ENCODE measurements at regions not wholly inside any gene's neighbourhood (a gene's known extent, or its start where the extent isn't known, plus 50 kb on each side); places are given as distances from the start of the nearest gene placed in this dataset.

DNA sequence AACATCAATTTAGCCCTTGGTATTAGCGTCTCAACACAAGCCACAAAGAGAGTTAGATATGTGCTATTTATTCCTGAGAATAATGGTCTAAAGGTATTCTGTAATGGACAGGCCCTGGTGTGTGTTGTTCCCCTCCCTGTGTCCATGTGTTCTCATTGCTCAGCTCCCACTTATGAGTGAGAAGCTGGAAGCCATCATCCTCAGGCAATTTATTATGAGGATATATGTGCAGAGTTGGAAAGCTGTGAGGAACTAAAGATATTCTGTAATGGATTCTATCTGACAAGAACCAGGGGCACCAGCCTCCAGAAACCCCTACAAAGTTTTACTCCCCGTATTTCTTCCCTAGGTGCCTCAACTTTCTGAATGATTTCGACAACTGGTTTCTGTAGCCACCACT lies 210.8 kb downstream of the GRIN2B start:
- DNase-seq (ENCODE audit: low read depth, low spot score): no peak
- intact Hi-C loops (cut with micrococcal nuclease): no loop called here

More for the DNA sequence above, 210.8 kb downstream of the GRIN2B start:
- RAD21 ChIA-PET (ENCODE audit: low non-redundant PET in 1 of 2, low total read pairs in 2 of 2, uncharacterized antibody in 2 of 2, unreplicated experiment in 2 of 2): no interaction called here
- no peak overlapping the region for H3K9ac ChIP-seq (ENCODE audit: low read length)
- H3K27ac ChIP-seq (ENCODE audit: low read depth, low read length): no peak overlapping the region
- BruUV-seq (replicated peaks): no TSS peak
- ATAC-seq: no peak
- no peaks in the 10 kb centered on the region for H3K9me2 ChIP-seq (ENCODE audit: insufficient read depth)
- H3K4me3 ChIP-seq (replicated peaks in 1 of 2; ENCODE audit: low read depth in 1 of 2, low read length in 2 of 2): no peak overlapping the region
- POLR2A ChIA-PET: no interaction called here
- TF ChIP-seq REST (IDR thresholded peaks at IDR 0.05; ENCODE audit: low read depth) (no peak), CEBPB (IDR thresholded peaks at IDR 0.05; ENCODE audit: low read depth) (no peak), RAD21 (IDR thresholded peaks at IDR 0.05; ENCODE audit: low read depth) (no peak), ZFX (IDR thresholded peaks at IDR 0.05) (no peak), POLR2AphosphoS5 (IDR thresholded peaks at IDR 0.05; ENCODE audit: low read depth, low read length) (no peak), FOSL1 (IDR thresholded peaks at IDR 0.05; ENCODE audit: low read depth) (no peak), SIN3A (IDR thresholded peaks at IDR 0.05; ENCODE audit: low read depth) (no peak), EZH2 (IDR thresholded peaks at IDR 0.05) (no peak)
- TF ChIP-seq, protein P1, sequence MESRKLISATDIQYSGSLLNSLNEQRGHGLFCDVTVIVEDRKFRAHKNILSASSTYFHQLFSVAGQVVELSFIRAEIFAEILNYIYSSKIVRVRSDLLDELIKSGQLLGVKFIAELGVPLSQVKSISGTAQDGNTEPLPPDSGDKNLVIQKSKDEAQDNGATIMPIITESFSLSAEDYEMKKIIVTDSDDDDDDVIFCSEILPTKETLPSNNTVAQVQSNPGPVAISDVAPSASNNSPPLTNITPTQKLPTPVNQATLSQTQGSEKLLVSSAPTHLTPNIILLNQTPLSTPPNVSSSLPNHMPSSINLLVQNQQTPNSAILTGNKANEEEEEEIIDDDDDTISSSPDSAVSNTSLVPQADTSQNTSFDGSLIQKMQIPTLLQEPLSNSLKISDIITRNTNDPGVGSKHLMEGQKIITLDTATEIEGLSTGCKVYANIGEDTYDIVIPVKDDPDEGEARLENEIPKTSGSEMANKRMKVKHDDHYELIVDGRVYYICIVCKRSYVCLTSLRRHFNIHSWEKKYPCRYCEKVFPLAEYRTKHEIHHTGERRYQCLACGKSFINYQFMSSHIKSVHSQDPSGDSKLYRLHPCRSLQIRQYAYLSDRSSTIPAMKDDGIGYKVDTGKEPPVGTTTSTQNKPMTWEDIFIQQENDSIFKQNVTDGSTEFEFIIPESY (IDR thresholded peaks at IDR 0.05; ENCODE audit: extremely low read depth, insufficient replicate concordance, low read length): no peak
- CTCF ChIA-PET: no interaction called here
- H3K4me1 ChIP-seq (ENCODE audit: control insufficient read depth in 1 of 2, insufficient read depth in 2 of 2, low read length in 2 of 2): no peaks in the 10 kb centered on the region
- no peaks in the 10 kb centered on the region for H3K9me3 ChIP-seq (ENCODE audit: control insufficient read depth in 1 of 2, insufficient read depth in 1 of 2, low read depth in 1 of 2, low read length in 2 of 2)
- no peaks in the 10 kb centered on the region for H3K36me3 ChIP-seq (ENCODE audit: control insufficient read depth in 1 of 2, insufficient read depth in 2 of 2, low read length in 2 of 2)
- no peaks in the 10 kb centered on the region for H3K79me2 ChIP-seq (ENCODE audit: insufficient read depth, low read length)
- H4K20me1 ChIP-seq (ENCODE audit: insufficient read depth): no peaks in the 10 kb centered on the region
- no peak overlapping the region for H3K4me2 ChIP-seq (ENCODE audit: low read length)
- no peak overlapping the region for H2AFZ ChIP-seq (ENCODE audit: low read depth, low read length, poor library complexity, severe bottlenecking)
- H3K27me3 ChIP-seq (ENCODE audit: insufficient read depth, low read length): no peaks in the 10 kb centered on the region

Measured in HCT116 (cell line).